ENCODE measurements at regions not wholly inside any gene's neighbourhood (a gene's known extent, or its start where the extent isn't known, plus 50 kb on each side); places are given as distances from the start of the nearest gene placed in this dataset.

- Histone ChIP-seq H3K36me3 (ENCODE audit: control insufficient read depth in 4 of 4, insufficient read depth in 4 of 4, low read length in 3 of 4) (no peaks in the 10 kb centered on the region), H3K4me3 (ENCODE audit: control insufficient read depth in 1 of 7, extremely low read depth in 1 of 7, insufficient read depth in 4 of 7, low read depth in 2 of 7, low read length in 6 of 7) (no peak overlapping the region), H3K27me3 (replicated peaks in 2 of 5; ENCODE audit: control insufficient read depth in 4 of 5, insufficient read depth in 5 of 5, low read length in 4 of 5) (peaks cover 0 to 2% (median 0%) of the 10 kb centered on the region in 5 experiments), H3K4me1 (ENCODE audit: control extremely low read depth in 1 of 4, control insufficient read depth in 4 of 4, insufficient read depth in 4 of 4, low read length in 3 of 4) (no peaks in the 10 kb centered on the region), H3K27ac (ENCODE audit: insufficient read depth in 1 of 2, low read depth in 1 of 2, low read length in 2 of 2, poor library complexity in 1 of 2, severe bottlenecking in 2 of 2) (no peak overlapping the region), H3K9me3 (ENCODE audit: control extremely low read depth in 1 of 5, control insufficient read depth in 4 of 5, insufficient read depth in 2 of 5, low read depth in 1 of 5, low read length in 4 of 5) (no peaks in the 10 kb centered on the region)
- CTCF ChIA-PET: no interaction called here
- no peak for DNase-seq
- POLR2A ChIA-PET: no interaction called here
- WGBS (ENCODE audit: insufficient coverage): no CpG with 5 or more reads among the region's 1 CpG
Measured at GRCh38 chr12:115680967-115681366, 596.5 kb downstream of the MED13L start.

DNA sequence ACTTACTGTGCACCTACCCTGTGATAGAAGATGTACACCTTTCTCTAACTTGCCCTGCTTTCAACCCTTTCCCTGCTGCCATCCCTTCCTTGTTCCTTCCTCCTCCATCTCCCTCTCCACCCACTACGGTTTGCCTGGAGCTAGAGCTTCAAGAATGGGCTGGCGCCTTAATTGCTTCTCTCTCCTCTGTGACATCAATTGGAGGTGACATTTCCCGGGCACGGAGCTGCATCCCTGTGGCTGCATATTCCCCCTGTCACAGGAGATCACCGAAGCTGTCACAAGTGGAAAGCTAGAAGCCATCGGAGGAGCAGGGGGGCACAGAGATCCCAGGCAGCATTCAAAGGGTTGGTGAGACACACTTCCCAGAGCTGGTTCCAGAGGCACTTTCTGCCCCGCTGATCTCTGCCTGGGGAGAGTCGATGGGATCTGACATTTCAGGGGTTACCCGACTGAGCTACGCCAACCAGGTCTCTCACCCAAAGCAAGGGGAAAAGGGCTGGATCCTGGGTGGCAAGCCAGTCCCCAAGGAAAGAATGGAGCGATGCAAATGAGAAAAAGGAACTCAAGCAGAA lies 604.9 kb downstream of the MED13L start:
- no peaks in the 10 kb centered on the region for H3K36me3 ChIP-seq (ENCODE audit: control insufficient read depth in 4 of 4, insufficient read depth in 4 of 4, low read length in 3 of 4)
- H3K4me3 ChIP-seq (ENCODE audit: control insufficient read depth in 1 of 7, extremely low read depth in 1 of 7, insufficient read depth in 4 of 7, low read depth in 2 of 7, low read length in 6 of 7): no peak overlapping the region
- H3K4me1 ChIP-seq (ENCODE audit: control extremely low read depth in 1 of 4, control insufficient read depth in 4 of 4, insufficient read depth in 4 of 4, low read length in 3 of 4): no peaks in the 10 kb centered on the region
- no peaks in the 10 kb centered on the region for H3K9me3 ChIP-seq (ENCODE audit: control extremely low read depth in 1 of 5, control insufficient read depth in 4 of 5, insufficient read depth in 2 of 5, low read depth in 1 of 5, low read length in 4 of 5)
- H3K27me3 ChIP-seq (replicated peaks in 2 of 5; ENCODE audit: control insufficient read depth in 4 of 5, insufficient read depth in 5 of 5, low read length in 4 of 5): peaks cover 0 to 2% (median 0%) of the 10 kb centered on the region in 5 experiments
- ChIA-PET POLR2A (no interaction called here), CTCF (no interaction called here)
- 89% methylated on average over 11 of the region's 11 CpGs for WGBS (ENCODE audit: insufficient coverage)
- H3K27ac ChIP-seq (ENCODE audit: insufficient read depth in 1 of 2, low read depth in 1 of 2, low read length in 2 of 2, poor library complexity in 1 of 2, severe bottlenecking in 2 of 2): no peak overlapping the region
- no peak for DNase-seq

DNA sequence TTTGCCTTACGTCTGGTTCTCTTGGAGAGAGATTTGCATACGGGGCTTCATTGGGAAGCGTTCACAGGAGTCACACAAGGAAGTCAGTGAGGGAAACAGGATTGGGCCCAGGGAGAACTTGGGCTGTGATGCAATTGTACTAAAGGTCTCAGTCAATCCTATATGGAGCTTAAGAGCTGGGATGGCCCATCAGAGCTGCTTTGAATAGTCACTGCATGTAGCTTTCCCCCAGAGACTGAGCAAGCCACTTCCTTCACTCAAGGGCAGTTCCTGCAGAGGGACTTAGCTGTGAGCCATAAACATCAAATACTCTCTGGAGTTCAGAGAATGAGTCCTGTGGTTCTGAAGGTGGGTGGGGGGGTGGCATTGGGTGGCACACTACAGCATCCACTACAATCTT lies 605.4 kb downstream of the MED13L start:
- Histone ChIP-seq H3K36me3 (ENCODE audit: control insufficient read depth in 4 of 4, insufficient read depth in 4 of 4, low read length in 3 of 4) (no peaks in the 10 kb centered on the region), H3K4me3 (ENCODE audit: control insufficient read depth in 1 of 7, extremely low read depth in 1 of 7, insufficient read depth in 4 of 7, low read depth in 2 of 7, low read length in 6 of 7) (no peak overlapping the region), H3K9me3 (ENCODE audit: control extremely low read depth in 1 of 5, control insufficient read depth in 4 of 5, insufficient read depth in 2 of 5, low read depth in 1 of 5, low read length in 4 of 5) (no peaks in the 10 kb centered on the region), H3K27me3 (replicated peaks in 2 of 5; ENCODE audit: control insufficient read depth in 4 of 5, insufficient read depth in 5 of 5, low read length in 4 of 5) (no peaks in the 10 kb centered on the region), H3K27ac (ENCODE audit: insufficient read depth in 1 of 2, low read depth in 1 of 2, low read length in 2 of 2, poor library complexity in 1 of 2, severe bottlenecking in 2 of 2) (no peak overlapping the region), H3K4me1 (ENCODE audit: control extremely low read depth in 1 of 4, control insufficient read depth in 4 of 4, insufficient read depth in 4 of 4, low read length in 3 of 4) (no peaks in the 10 kb centered on the region)
- POLR2A ChIA-PET: interaction anchor here (0.6 kb wide), 1 partner anchor 1303 kb away, joined by 3 read pairs; no protein-coding TSS in a partner anchor
- no peak for DNase-seq
- WGBS (ENCODE audit: insufficient coverage): 85% methylated on average over 3 of the region's 3 CpGs
- CTCF ChIA-PET: no interaction called here

GRCh38 chr12:115670869-115671268 lies 606.6 kb downstream of the MED13L start:
- DNase-seq: no peak
- H3K9me3 ChIP-seq (ENCODE audit: control extremely low read depth in 1 of 5, control insufficient read depth in 4 of 5, insufficient read depth in 2 of 5, low read depth in 1 of 5, low read length in 4 of 5): no peaks in the 10 kb centered on the region
- POLR2A ChIA-PET: no interaction called here
- WGBS (ENCODE audit: insufficient coverage): 77% methylated on average over 4 of the region's 5 CpGs
- H3K4me1 ChIP-seq (ENCODE audit: control extremely low read depth in 1 of 4, control insufficient read depth in 4 of 4, insufficient read depth in 4 of 4, low read length in 3 of 4): no peaks in the 10 kb centered on the region
- CTCF ChIA-PET: no interaction called here
- no peak overlapping the region for H3K27ac ChIP-seq (ENCODE audit: insufficient read depth in 1 of 2, low read depth in 1 of 2, low read length in 2 of 2, poor library complexity in 1 of 2, severe bottlenecking in 2 of 2)
- no peak overlapping the region for H3K4me3 ChIP-seq (ENCODE audit: control insufficient read depth in 1 of 7, extremely low read depth in 1 of 7, insufficient read depth in 4 of 7, low read depth in 2 of 7, low read length in 6 of 7)
- no peaks in the 10 kb centered on the region for H3K27me3 ChIP-seq (replicated peaks in 2 of 5; ENCODE audit: control insufficient read depth in 4 of 5, insufficient read depth in 5 of 5, low read length in 4 of 5)
- H3K36me3 ChIP-seq (ENCODE audit: control insufficient read depth in 4 of 4, insufficient read depth in 4 of 4, low read length in 3 of 4): no peaks in the 10 kb centered on the region

GRCh38 chr12:115667116-115667515 lies 610.4 kb downstream of the MED13L start:
- H3K27ac ChIP-seq (ENCODE audit: insufficient read depth in 1 of 2, low read depth in 1 of 2, low read length in 2 of 2, poor library complexity in 1 of 2, severe bottlenecking in 2 of 2): no peak overlapping the region
- H3K27me3 ChIP-seq (replicated peaks in 2 of 5; ENCODE audit: control insufficient read depth in 4 of 5, insufficient read depth in 5 of 5, low read length in 4 of 5): no peaks in the 10 kb centered on the region
- H3K36me3 ChIP-seq (ENCODE audit: control insufficient read depth in 4 of 4, insufficient read depth in 4 of 4, low read length in 3 of 4): no peaks in the 10 kb centered on the region
- no peak for DNase-seq
- ChIA-PET CTCF (no interaction called here), POLR2A (no interaction called here)
- H3K9me3 ChIP-seq (ENCODE audit: control extremely low read depth in 1 of 5, control insufficient read depth in 4 of 5, insufficient read depth in 2 of 5, low read depth in 1 of 5, low read length in 4 of 5): peaks cover 0 to 2% (median 0%) of the 10 kb centered on the region in 5 experiments
- WGBS (ENCODE audit: insufficient coverage): no CpG with 5 or more reads among the region's 1 CpG
- no peaks in the 10 kb centered on the region for H3K4me1 ChIP-seq (ENCODE audit: control extremely low read depth in 1 of 4, control insufficient read depth in 4 of 4, insufficient read depth in 4 of 4, low read length in 3 of 4)
- no peak overlapping the region for H3K4me3 ChIP-seq (ENCODE audit: control insufficient read depth in 1 of 7, extremely low read depth in 1 of 7, insufficient read depth in 4 of 7, low read depth in 2 of 7, low read length in 6 of 7)

- H3K36me3 ChIP-seq (ENCODE audit: control insufficient read depth in 4 of 4, insufficient read depth in 4 of 4, low read length in 3 of 4): no peaks in the 10 kb centered on the region
- no peak for DNase-seq
- H3K9me3 ChIP-seq (ENCODE audit: control extremely low read depth in 1 of 5, control insufficient read depth in 4 of 5, insufficient read depth in 2 of 5, low read depth in 1 of 5, low read length in 4 of 5): peaks cover 0 to 2% (median 0%) of the 10 kb centered on the region in 5 experiments
- no peaks in the 10 kb centered on the region for H3K27me3 ChIP-seq (replicated peaks in 2 of 5; ENCODE audit: control insufficient read depth in 4 of 5, insufficient read depth in 5 of 5, low read length in 4 of 5)
- POLR2A ChIA-PET: no interaction called here
- CTCF ChIA-PET: no interaction called here
- no peaks in the 10 kb centered on the region for H3K4me1 ChIP-seq (ENCODE audit: control extremely low read depth in 1 of 4, control insufficient read depth in 4 of 4, insufficient read depth in 4 of 4, low read length in 3 of 4)
- H3K4me3 ChIP-seq (ENCODE audit: control insufficient read depth in 1 of 7, extremely low read depth in 1 of 7, insufficient read depth in 4 of 7, low read depth in 2 of 7, low read length in 6 of 7): no peak overlapping the region
- no peak overlapping the region for H3K27ac ChIP-seq (ENCODE audit: insufficient read depth in 1 of 2, low read depth in 1 of 2, low read length in 2 of 2, poor library complexity in 1 of 2, severe bottlenecking in 2 of 2)
Measured at GRCh38 chr12:115666168-115666567, 611.3 kb downstream of the MED13L start.

DNA sequence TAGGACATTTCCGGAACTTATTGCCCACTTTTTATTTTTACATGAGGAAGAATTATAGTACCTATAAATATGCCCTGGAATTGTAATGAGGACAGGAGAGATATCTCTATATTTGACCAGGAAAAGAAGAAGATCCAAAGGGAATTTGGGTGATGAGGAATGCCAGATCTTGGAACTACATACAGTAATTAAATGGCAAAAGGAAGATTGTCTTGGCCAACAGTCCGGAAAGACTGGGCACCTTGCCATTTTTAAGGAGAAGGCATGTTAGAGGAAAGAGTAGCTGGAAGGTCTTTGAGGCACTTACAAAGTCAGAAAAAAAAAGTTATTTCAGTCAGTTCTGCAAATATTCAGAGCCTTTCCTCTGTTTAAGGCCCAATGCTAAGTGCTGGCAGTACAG lies 616.4 kb downstream of the MED13L start:
- 94% methylated on average over 1 of the region's 2 CpGs for WGBS (ENCODE audit: insufficient coverage)

More for the DNA sequence above, 616.4 kb downstream of the MED13L start:
- Histone ChIP-seq H3K27ac (ENCODE audit: insufficient read depth in 1 of 2, low read depth in 1 of 2, low read length in 2 of 2, poor library complexity in 1 of 2, severe bottlenecking in 2 of 2) (no peak overlapping the region), H3K4me3 (ENCODE audit: control insufficient read depth in 1 of 7, extremely low read depth in 1 of 7, insufficient read depth in 4 of 7, low read depth in 2 of 7, low read length in 6 of 7) (no peak overlapping the region), H3K27me3 (replicated peaks in 2 of 5; ENCODE audit: control insufficient read depth in 4 of 5, insufficient read depth in 5 of 5, low read length in 4 of 5) (peaks cover 0 to 9% (median 2%) of the 10 kb centered on the region in 5 experiments), H3K9me3 (ENCODE audit: control extremely low read depth in 1 of 5, control insufficient read depth in 4 of 5, insufficient read depth in 2 of 5, low read depth in 1 of 5, low read length in 4 of 5) (peaks cover 0 to 2% (median 0%) of the 10 kb centered on the region in 5 experiments), H3K36me3 (ENCODE audit: control insufficient read depth in 4 of 4, insufficient read depth in 4 of 4, low read length in 3 of 4) (no peaks in the 10 kb centered on the region), H3K4me1 (ENCODE audit: control extremely low read depth in 1 of 4, control insufficient read depth in 4 of 4, insufficient read depth in 4 of 4, low read length in 3 of 4) (no peaks in the 10 kb centered on the region)
- CTCF ChIA-PET: no interaction called here
- POLR2A ChIA-PET: no interaction called here
- no peak for DNase-seq
